SK-N-SH treated with all-trans-retinoic acid at 6 μM for 48 hours (cell line): ENCODE measurements at regions not wholly inside any gene's neighbourhood (a gene's known extent, or its start where the extent isn't known, plus 50 kb on each side); places are given as distances from the start of the nearest gene placed in this dataset.

Source experiments
- ARNTL ChIP-seq: fragments of 450-650 bp; formaldehyde crosslinking; IDR thresholded peaks from 2 replicates; pipeline ENCODE4 v1.5.0; 2020; ENCODE audit warnings: low read depth, mild to moderate bottlenecking, moderate library complexity, borderline replicate concordance
- BACH2 ChIP-seq: fragments of 250-450 bp; sonication (Bioruptor Pico); IDR thresholded peaks from 2 replicates; pipeline ENCODE4 v1.9.0; 2021; ENCODE audit warnings: mild to moderate bottlenecking, borderline replicate concordance
- ESRRG ChIP-seq: fragments of 250-450 bp; sonication (Bioruptor Pico); IDR thresholded peaks from 2 replicates; pipeline ENCODE4 v1.6.1; 2021; ENCODE audit warnings: mild to moderate bottlenecking
- OSR1 ChIP-seq: fragments of 250-450 bp; sonication (Bioruptor Pico); IDR thresholded peaks from 2 replicates; pipeline ENCODE4 v1.8.0; 2022; ENCODE audit warnings: moderate library complexity, mild to moderate bottlenecking, inconsistent platforms
- PATZ1 ChIP-seq: fragments of 250-450 bp; sonication (Bioruptor Pico); IDR thresholded peaks from 2 replicates; pipeline ENCODE4 v1.8.0; 2020; ENCODE audit warnings: mild to moderate bottlenecking, moderate library complexity, borderline replicate concordance
- POU6F1 ChIP-seq: fragments of 250-450 bp; sonication (Bioruptor Pico); IDR thresholded peaks from 2 replicates; pipeline ENCODE4 v1.8.0; 2021; ENCODE audit warnings: low read depth, mild to moderate bottlenecking, moderate library complexity, borderline replicate concordance
- PPARA ChIP-seq: fragments of 250-450 bp; sonication (Bioruptor Pico); IDR thresholded peaks from 2 replicates; pipeline ENCODE4 v1.5.0; 2020; ENCODE audit warnings: mild to moderate bottlenecking, borderline replicate concordance
- SNAI2 ChIP-seq: fragments of 250-450 bp; sonication (Bioruptor Pico); IDR thresholded peaks from 2 replicates; pipeline ENCODE4 v1.5.0; 2020; ENCODE audit warnings: mild to moderate bottlenecking, moderate library complexity
- TCF4 ChIP-seq: fragments of 250-450 bp; sonication (Bioruptor Pico); IDR thresholded peaks from 2 replicates; pipeline ENCODE4 v1.8.0; 2021; ENCODE audit warnings: mild to moderate bottlenecking, moderate library complexity, borderline replicate concordance
- ZFP3 ChIP-seq: fragments of 250-450 bp; sonication (Bioruptor Pico); IDR thresholded peaks from 2 replicates; pipeline ENCODE4 v1.5.0; 2020; ENCODE audit warnings: mild to moderate bottlenecking, moderate library complexity
- ZFP30 ChIP-seq: fragments of 450-650 bp; formaldehyde crosslinking; IDR thresholded peaks from 2 replicates; pipeline ENCODE4 v1.5.0; 2022; ENCODE audit warnings: mild to moderate bottlenecking, moderate library complexity
- ZNF8 ChIP-seq: fragments of 450-650 bp; formaldehyde crosslinking; IDR thresholded peaks from 2 replicates; pipeline ENCODE4 v1.5.0; 2020; ENCODE audit warnings: mild to moderate bottlenecking, moderate library complexity
- TF ChIP-seq, protein P1 (sequence below): fragments of 250-450 bp; sonication (Bioruptor Pico); IDR thresholded peaks from 2 replicates; pipeline ENCODE4 v1.5.1; 2020; ENCODE audit warnings: low read depth, mild to moderate bottlenecking, moderate library complexity
- TF ChIP-seq, protein P2 (sequence below): fragments of 250-450 bp; sonication (Bioruptor Pico); IDR thresholded peaks from 2 replicates; pipeline ENCODE4 v1.5.0; 2020; ENCODE audit warnings: mild to moderate bottlenecking, moderate library complexity

GRCh38 chr14:97712471-97712870, 915.3 kb downstream of the VRK1 start:
- TF ChIP-seq ZFP30 (CRISPR knock-in tag) (no peak), PATZ1 (no peak), BACH2 (CRISPR knock-in tag) (no peak), ARNTL (CRISPR knock-in tag) (no peak), ESRRG (CRISPR knock-in tag) (no peak), OSR1 (CRISPR knock-in tag) (no peak), POU6F1 (no peak), ZNF8 (CRISPR knock-in tag) (no peak), ZFP3 (CRISPR knock-in tag) (no peak), TCF4 (no peak), SNAI2 (CRISPR knock-in tag) (no peak), PPARA (CRISPR knock-in tag) (no peak)
- TF ChIP-seq, protein P1, sequence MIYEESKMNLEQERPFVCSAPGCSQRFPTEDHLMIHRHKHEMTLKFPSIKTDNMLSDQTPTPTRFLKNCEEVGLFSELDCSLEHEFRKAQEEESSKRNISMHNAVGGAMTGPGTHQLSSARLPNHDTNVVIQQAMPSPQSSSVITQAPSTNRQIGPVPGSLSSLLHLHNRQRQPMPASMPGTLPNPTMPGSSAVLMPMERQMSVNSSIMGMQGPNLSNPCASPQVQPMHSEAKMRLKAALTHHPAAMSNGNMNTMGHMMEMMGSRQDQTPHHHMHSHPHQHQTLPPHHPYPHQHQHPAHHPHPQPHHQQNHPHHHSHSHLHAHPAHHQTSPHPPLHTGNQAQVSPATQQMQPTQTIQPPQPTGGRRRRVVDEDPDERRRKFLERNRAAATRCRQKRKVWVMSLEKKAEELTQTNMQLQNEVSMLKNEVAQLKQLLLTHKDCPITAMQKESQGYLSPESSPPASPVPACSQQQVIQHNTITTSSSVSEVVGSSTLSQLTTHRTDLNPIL, result no peak
- TF ChIP-seq, protein P2, sequence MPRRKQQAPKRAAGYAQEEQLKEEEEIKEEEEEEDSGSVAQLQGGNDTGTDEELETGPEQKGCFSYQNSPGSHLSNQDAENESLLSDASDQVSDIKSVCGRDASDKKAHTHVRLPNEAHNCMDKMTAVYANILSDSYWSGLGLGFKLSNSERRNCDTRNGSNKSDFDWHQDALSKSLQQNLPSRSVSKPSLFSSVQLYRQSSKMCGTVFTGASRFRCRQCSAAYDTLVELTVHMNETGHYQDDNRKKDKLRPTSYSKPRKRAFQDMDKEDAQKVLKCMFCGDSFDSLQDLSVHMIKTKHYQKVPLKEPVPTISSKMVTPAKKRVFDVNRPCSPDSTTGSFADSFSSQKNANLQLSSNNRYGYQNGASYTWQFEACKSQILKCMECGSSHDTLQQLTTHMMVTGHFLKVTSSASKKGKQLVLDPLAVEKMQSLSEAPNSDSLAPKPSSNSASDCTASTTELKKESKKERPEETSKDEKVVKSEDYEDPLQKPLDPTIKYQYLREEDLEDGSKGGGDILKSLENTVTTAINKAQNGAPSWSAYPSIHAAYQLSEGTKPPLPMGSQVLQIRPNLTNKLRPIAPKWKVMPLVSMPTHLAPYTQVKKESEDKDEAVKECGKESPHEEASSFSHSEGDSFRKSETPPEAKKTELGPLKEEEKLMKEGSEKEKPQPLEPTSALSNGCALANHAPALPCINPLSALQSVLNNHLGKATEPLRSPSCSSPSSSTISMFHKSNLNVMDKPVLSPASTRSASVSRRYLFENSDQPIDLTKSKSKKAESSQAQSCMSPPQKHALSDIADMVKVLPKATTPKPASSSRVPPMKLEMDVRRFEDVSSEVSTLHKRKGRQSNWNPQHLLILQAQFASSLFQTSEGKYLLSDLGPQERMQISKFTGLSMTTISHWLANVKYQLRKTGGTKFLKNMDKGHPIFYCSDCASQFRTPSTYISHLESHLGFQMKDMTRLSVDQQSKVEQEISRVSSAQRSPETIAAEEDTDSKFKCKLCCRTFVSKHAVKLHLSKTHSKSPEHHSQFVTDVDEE (CRISPR knock-in tag), result no peak
